ENCODE measurements at regions not wholly inside any gene's neighbourhood (a gene's known extent, or its start where the extent isn't known, plus 50 kb on each side); places are given as distances from the start of the nearest gene placed in this dataset.

DNA sequence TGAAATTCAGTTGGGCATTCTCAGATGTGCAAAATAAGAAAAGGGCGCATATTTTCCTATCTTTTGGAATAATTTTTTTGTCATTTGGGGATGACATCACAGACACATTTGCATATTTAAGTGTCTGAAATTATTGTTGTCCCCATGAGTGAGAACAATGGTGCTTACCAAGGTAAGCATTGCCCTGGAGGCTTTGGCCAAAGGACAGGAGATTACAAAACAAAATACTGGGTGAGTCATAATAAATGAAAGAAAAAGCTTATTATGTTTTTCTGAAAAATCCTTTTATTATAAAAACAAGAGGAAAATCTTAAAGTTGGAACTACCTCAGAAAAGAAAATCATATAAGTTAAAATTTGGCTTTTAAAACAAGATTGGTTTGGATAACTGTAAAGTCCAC is 254.9 kb downstream of the BTG1 start:
- Histone ChIP-seq H3K36me3 (no peaks in the 10 kb centered on the region), H3K9me3 (no peaks in the 10 kb centered on the region), H3K4me1 (no peaks in the 10 kb centered on the region), H3K4me3 (no peak overlapping the region), H3K27ac (no peak overlapping the region), H3K27me3 (no peaks in the 10 kb centered on the region)
- ATAC-seq = no peak
- 88 to 100% methylated on average over 1 of the region's 1 CpG for WGBS, 2 donors (ENCODE audit: low coverage in 1 of 2)
- no peak for TF ChIP-seq EP300 (IDR thresholded peaks at IDR 0.05)
- TF ChIP-seq, protein P1, sequence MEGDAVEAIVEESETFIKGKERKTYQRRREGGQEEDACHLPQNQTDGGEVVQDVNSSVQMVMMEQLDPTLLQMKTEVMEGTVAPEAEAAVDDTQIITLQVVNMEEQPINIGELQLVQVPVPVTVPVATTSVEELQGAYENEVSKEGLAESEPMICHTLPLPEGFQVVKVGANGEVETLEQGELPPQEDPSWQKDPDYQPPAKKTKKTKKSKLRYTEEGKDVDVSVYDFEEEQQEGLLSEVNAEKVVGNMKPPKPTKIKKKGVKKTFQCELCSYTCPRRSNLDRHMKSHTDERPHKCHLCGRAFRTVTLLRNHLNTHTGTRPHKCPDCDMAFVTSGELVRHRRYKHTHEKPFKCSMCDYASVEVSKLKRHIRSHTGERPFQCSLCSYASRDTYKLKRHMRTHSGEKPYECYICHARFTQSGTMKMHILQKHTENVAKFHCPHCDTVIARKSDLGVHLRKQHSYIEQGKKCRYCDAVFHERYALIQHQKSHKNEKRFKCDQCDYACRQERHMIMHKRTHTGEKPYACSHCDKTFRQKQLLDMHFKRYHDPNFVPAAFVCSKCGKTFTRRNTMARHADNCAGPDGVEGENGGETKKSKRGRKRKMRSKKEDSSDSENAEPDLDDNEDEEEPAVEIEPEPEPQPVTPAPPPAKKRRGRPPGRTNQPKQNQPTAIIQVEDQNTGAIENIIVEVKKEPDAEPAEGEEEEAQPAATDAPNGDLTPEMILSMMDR (IDR thresholded peaks at IDR 0.05) = no peak
- TF ChIP-seq POLR2AphosphoS5 (IDR thresholded peaks at IDR 0.05) = no peak
- no peak for TF ChIP-seq POLR2A (IDR thresholded peaks at IDR 0.05)

DNA sequence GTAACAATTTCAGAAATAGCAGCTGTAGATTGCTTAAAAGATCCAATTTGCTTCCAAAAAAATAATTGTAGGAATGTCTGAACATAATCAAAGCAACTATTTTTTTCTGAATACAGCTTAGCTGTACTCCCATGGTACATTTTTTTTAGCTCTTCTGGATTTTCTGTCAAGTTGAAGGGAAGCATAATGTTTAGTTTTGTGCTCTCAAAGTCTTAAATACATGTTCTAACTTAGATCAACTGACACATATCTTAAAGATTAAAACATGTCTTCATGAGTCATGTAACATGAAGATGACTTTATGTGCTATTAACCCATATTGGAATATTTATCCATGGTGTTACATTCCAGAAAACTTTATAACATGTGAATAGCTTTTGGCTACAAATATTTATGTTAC is 255.7 kb downstream of the BTG1 start:
- TF ChIP-seq POLR2A (IDR thresholded peaks at IDR 0.05) = no peak
- TF ChIP-seq EP300 (IDR thresholded peaks at IDR 0.05) = no peak
- TF ChIP-seq, protein P1 (IDR thresholded peaks at IDR 0.05) = no peak
- no peak for TF ChIP-seq POLR2AphosphoS5 (IDR thresholded peaks at IDR 0.05)
- H3K9me3 ChIP-seq = no peaks in the 10 kb centered on the region
- no peak overlapping the region for H3K4me3 ChIP-seq

DNA sequence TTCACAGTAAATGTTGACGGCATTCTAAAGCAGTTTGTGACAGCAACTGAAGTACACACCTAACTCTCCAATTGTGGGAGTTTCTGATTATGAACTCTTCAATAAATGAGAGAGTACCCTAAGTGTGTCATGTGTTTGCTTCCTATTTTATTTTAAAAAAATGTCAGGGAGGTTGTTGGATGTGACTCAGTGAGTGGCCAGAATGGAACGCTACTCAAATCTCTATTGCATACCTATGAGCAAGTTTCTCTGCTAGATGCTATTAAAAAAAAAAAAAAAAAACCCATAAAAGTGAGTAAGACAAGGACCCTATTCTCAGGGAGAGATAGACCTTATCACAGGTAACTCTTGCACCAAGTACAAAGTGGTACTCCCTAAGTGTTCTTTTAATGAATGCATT is 256.6 kb downstream of the BTG1 start:
- H3K9me3 ChIP-seq = no peaks in the 10 kb centered on the region
- H3K27me3 ChIP-seq = no peaks in the 10 kb centered on the region
- no peak overlapping the region for H3K27ac ChIP-seq
- no peak for ATAC-seq
- H3K36me3 ChIP-seq = no peaks in the 10 kb centered on the region
- TF ChIP-seq POLR2AphosphoS5 (IDR thresholded peaks at IDR 0.05) (no peak), POLR2A (IDR thresholded peaks at IDR 0.05) (no peak), EP300 (IDR thresholded peaks at IDR 0.05) (no peak)
- TF ChIP-seq, protein P1 (IDR thresholded peaks at IDR 0.05) = no peak
- no peaks in the 10 kb centered on the region for H3K4me1 ChIP-seq
- 43 to 100% methylated on average over 1 to 2 of the region's 2 CpGs for WGBS, 2 donors (ENCODE audit: low coverage in 1 of 2)
- H3K4me3 ChIP-seq = no peak overlapping the region

More for the DNA sequence above, 255.7 kb downstream of the BTG1 start:
- Histone ChIP-seq H3K4me1 (no peaks in the 10 kb centered on the region), H3K36me3 (no peaks in the 10 kb centered on the region), H3K27ac (no peak overlapping the region), H3K27me3 (no peaks in the 10 kb centered on the region)
- no peak for ATAC-seq

DNA sequence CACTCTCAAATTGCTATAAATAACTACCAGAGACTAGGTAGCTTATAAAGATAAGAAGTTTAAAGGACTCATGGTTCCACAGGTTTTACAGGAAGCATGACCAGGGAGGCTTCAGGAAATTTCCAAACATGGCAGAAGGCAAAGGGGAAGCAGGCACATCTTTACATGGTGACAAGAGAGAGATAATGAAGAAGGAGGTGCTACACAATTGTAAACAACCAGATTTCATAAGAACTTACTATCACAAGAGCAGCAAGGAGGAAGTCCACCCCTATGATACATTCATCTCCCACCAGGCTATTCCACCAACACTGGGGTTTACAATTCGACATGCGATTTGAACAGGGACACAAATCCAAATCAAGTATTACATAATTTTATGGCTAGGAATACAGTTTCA is 257.7 kb downstream of the BTG1 start:
- TF ChIP-seq EP300 (IDR thresholded peaks at IDR 0.05) (no peak), POLR2A (IDR thresholded peaks at IDR 0.05) (no peak), POLR2AphosphoS5 (IDR thresholded peaks at IDR 0.05) (no peak)
- TF ChIP-seq, protein P1 (IDR thresholded peaks at IDR 0.05) = no peak
- 87 to 100% methylated on average over 2 of the region's 2 CpGs for WGBS, 2 donors (ENCODE audit: low coverage in 1 of 2)
- no peak for ATAC-seq

DNA sequence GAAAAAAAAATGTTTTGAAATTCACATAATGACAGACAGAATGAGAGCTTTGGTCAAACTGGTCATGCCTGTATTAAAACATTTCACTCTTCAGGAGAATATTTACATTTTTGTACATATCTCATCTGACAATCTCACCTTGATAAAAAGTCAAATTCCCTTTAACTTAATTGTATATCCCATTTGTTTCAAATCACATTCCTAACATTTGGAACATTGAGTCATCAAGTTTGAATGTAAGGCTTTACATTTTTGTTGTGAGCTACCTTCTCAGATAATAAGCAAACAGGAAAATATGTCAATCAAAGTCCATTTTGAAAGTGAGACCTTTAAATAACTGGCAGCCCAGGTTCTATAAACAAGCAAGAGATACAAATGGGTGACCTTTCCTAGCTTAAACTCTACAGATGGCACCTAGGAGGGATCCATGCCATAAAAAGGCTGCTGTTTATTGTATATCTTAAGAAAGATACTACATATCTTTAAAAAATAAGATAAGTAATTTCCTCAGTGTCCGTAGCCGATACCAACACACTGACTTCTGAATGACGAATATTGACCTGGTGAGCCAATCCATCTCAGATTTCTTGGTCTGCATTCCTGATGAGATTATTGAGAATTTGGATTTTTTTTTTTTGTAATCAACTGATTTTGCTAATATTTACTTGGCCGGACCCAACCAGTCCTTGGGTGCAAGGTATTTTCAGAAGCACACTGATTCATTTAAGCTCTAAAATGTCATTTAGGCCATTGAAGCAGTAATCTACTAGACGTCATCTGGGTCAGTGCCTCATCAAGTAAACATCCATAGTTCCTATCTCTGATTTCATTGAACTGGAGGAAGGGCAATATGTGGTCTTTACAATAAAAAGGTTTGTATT is 259.6 kb downstream of the BTG1 start:
- H3K4me3 ChIP-seq = no peak overlapping the region
- TF ChIP-seq POLR2A (IDR thresholded peaks at IDR 0.05) (no peak), EP300 (IDR thresholded peaks at IDR 0.05) (no peak), POLR2AphosphoS5 (IDR thresholded peaks at IDR 0.05) (no peak)
- TF ChIP-seq, protein P1 (IDR thresholded peaks at IDR 0.05) = no peak
- H3K27ac ChIP-seq = no peak overlapping the region
- H3K4me1 ChIP-seq = no peaks in the 10 kb centered on the region
- no peak for ATAC-seq
- H3K36me3 ChIP-seq = no peaks in the 10 kb centered on the region
- no peaks in the 10 kb centered on the region for H3K27me3 ChIP-seq
- no peaks in the 10 kb centered on the region for H3K9me3 ChIP-seq
- 79 to 91% methylated on average over 3 to 5 of the region's 5 CpGs for WGBS, 2 donors (ENCODE audit: low coverage in 1 of 2)

More for the DNA sequence above, 257.7 kb downstream of the BTG1 start:
- H3K27ac ChIP-seq = no peak overlapping the region
- no peaks in the 10 kb centered on the region for H3K27me3 ChIP-seq
- no peak overlapping the region for H3K4me3 ChIP-seq
- H3K4me1 ChIP-seq = no peaks in the 10 kb centered on the region
- no peaks in the 10 kb centered on the region for H3K9me3 ChIP-seq
- no peaks in the 10 kb centered on the region for H3K36me3 ChIP-seq
